PFSK-1 (cell line): ENCODE measurements at regions not wholly inside any gene's neighbourhood (a gene's known extent, or its start where the extent isn't known, plus 50 kb on each side); places are given as distances from the start of the nearest gene placed in this dataset.

Experiments used
- FOXP2 ChIP-seq: optimal IDR thresholded peaks from 2 replicates; pipeline ENCODE3; 2011; ENCODE audit warnings: borderline replicate concordance, control low read depth, inconsistent platforms; ENCODE audit not compliant: insufficient read depth; ENCODE audit errors: extremely low read length, extremely low read depth
- POLR2AphosphoS5 ChIP-seq: IDR thresholded peaks from 2 replicates; pipeline ENCODE4 v1.6.1; 2012; ENCODE audit warnings: low read depth, mild to moderate bottlenecking, control low read depth, low read length, moderate library complexity
- REST ChIP-seq, 2 experiments: IDR thresholded peaks; 2 replicates each; pipeline versions ENCODE4 v1.6.1 to v1.8.0; 2011 to 2012; ENCODE audit warnings: low read depth in 2 of 2, low read length in 2 of 2, control low read depth in 1 of 2, inconsistent platforms in 1 of 2, mild to moderate bottlenecking in 1 of 2, moderate library complexity in 1 of 2; ENCODE audit not compliant: insufficient read depth in 1 of 2
- SIN3A ChIP-seq: IDR thresholded peaks from 2 replicates; pipeline ENCODE4 v1.6.1; 2012; ENCODE audit warnings: mild to moderate bottlenecking, low read length, moderate library complexity, borderline replicate concordance; ENCODE audit not compliant: insufficient read depth
- TAF1 ChIP-seq: IDR thresholded peaks from 2 replicates; pipeline ENCODE4 v1.6.1; 2012; ENCODE audit warnings: low read length, control low read depth, borderline replicate concordance; ENCODE audit not compliant: insufficient read depth

GRCh38 chrX:46400530-46401443 lies 144.4 kb downstream of the ZNF674 start:
- TF ChIP-seq POLR2AphosphoS5 (no peak), REST (IDR thresholded peaks at IDR 0.05; ENCODE audit: insufficient read depth in 1 of 2, low read depth in 2 of 2, low read length in 2 of 2) (no peak), FOXP2 (no peak), SIN3A (no peak), TAF1 (no peak)

- TF ChIP-seq REST (IDR thresholded peaks at IDR 0.05; ENCODE audit: insufficient read depth in 1 of 2, low read depth in 2 of 2, low read length in 2 of 2): no peak
- no peak for TF ChIP-seq TAF1
- TF ChIP-seq FOXP2: no peak
- no peak for TF ChIP-seq SIN3A
- no peak for TF ChIP-seq POLR2AphosphoS5
These were observed 146.3 kb downstream of the ZNF674 start for GRCh38 chrX:46398874-46399273.

- TF ChIP-seq FOXP2 (no peak), TAF1 (no peak), REST (IDR thresholded peaks at IDR 0.05; ENCODE audit: insufficient read depth in 1 of 2, low read depth in 2 of 2, low read length in 2 of 2) (no peak), POLR2AphosphoS5 (no peak), SIN3A (no peak)
These were observed 147.1 kb downstream of the ZNF674 start for GRCh38 chrX:46398126-46398525.

GRCh38 chrX:46386511-46386910 lies 158.7 kb downstream of the ZNF674 start:
- TF ChIP-seq POLR2AphosphoS5: no peak

- TF ChIP-seq TAF1: no peak
- no peak for TF ChIP-seq POLR2AphosphoS5
- TF ChIP-seq SIN3A: no peak
- no peak for TF ChIP-seq REST (IDR thresholded peaks at IDR 0.05; ENCODE audit: insufficient read depth in 1 of 2, low read depth in 2 of 2, low read length in 2 of 2)
- no peak for TF ChIP-seq FOXP2
These were observed 162.2 kb downstream of the ZNF674 start for GRCh38 chrX:46383006-46383405.
